ENCODE measurements at regions not wholly inside any gene's neighbourhood (a gene's known extent, or its start where the extent isn't known, plus 50 kb on each side); places are given as distances from the start of the nearest gene placed in this dataset.
"Not testable (repeated sequence)": the region's sequence is repeated elsewhere in the genome, so short reads cannot be mapped to it uniquely, and the experiment has no call there.

DNA sequence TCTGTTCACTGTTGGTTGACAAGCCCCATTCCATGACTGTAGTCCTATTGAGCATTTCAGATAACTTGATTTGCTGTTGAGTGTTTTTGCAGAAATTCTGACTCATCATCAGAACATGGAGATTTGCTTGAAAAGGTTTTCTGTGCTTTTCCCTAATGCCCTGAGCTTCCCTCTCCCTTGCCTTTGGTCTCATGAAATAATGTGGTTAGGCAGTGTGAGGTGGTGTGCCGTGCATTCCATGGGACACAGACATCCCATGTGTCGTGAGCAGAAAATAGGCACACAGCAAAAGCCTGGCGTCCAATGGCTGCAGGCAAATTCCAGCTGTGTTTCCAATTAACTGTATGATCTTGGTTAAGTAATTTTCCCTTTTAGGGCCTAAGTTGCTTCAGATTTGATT, 197.4 kb downstream of the DLEU7 start:
- FAIRE-seq = no peak
- Histone ChIP-seq H3K9me3 (no peaks in the 10 kb centered on the region), H3K27me3 (no peaks in the 10 kb centered on the region), H3K4me1 (no peaks in the 10 kb centered on the region), H3K4me3 (no peak overlapping the region), H3K27ac (no peak overlapping the region), H3K36me3 (no peaks in the 10 kb centered on the region)
- TF ChIP-seq, protein P1, sequence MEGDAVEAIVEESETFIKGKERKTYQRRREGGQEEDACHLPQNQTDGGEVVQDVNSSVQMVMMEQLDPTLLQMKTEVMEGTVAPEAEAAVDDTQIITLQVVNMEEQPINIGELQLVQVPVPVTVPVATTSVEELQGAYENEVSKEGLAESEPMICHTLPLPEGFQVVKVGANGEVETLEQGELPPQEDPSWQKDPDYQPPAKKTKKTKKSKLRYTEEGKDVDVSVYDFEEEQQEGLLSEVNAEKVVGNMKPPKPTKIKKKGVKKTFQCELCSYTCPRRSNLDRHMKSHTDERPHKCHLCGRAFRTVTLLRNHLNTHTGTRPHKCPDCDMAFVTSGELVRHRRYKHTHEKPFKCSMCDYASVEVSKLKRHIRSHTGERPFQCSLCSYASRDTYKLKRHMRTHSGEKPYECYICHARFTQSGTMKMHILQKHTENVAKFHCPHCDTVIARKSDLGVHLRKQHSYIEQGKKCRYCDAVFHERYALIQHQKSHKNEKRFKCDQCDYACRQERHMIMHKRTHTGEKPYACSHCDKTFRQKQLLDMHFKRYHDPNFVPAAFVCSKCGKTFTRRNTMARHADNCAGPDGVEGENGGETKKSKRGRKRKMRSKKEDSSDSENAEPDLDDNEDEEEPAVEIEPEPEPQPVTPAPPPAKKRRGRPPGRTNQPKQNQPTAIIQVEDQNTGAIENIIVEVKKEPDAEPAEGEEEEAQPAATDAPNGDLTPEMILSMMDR (IDR thresholded peaks at IDR 0.05) = no peak
- intact Hi-C loops (cut with DNase I) = no loop called here
- 90 to 96% methylated on average over 3 of the region's 3 CpGs for WGBS, 2 donors
- ATAC-seq = no peak
- DNase-seq = no peak

- Histone ChIP-seq H3K9me3 (no peaks in the 10 kb centered on the region), H3K36me3 (no peaks in the 10 kb centered on the region), H3K4me1 (no peaks in the 10 kb centered on the region), H3K4me3 (no peak overlapping the region), H3K27ac (no peak overlapping the region), H3K27me3 (no peaks in the 10 kb centered on the region)
- ATAC-seq = no peak
- intact Hi-C loops (cut with DNase I) = no loop called here
- TF ChIP-seq, protein P1 (IDR thresholded peaks at IDR 0.05) = no peak
- DNase-seq = no peak
- no peak for FAIRE-seq
- WGBS, 2 donors = 67 to 74% methylated on average over 5 of the region's 5 CpGs
Observed at GRCh38 chr13:50649211-50649610, 194.3 kb downstream of the DLEU7 start.

DNA sequence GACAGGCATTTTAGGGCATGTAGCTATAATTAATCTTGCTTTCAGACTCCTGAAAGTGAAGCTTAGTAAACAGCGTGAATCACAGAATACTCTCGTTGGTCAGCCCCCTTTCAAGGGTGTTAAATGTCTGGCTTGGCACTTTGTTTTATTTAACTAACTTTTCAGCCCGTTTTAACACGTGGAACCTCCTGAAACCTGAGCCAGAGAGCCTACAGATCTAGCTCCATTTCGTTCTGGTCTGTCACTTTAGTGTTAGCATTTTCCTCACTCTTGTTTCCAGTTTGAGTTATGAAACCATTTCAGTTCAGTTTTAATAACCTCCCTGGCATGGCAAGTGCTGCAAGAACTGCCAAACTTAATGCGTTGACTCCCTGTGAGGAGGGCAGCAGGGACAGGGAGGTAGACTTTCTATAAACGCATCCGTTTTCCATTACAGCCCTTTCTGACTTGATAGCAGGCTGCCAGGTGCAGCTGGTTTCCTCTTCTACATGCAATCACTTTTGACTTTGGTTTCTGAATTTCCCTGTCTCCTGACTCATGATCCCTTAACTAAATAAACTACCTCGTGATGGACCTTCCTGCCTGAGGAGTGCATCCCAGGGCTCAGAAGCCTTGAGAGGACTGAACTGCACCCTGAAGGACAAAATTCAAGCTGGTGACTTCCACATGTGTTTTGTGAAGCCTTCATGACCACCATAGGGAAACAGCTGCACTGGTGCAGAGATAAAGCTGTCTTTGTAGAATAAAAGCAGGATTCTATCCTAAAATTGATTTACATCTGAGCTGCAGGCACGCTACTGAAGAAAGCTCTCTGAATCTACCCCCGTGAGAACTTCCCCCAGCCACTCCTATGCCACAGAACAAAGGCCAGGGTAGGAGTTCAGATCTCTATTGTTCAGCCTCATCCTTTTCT, 192.6 kb downstream of the DLEU7 start:
- Histone ChIP-seq H3K36me3 (no peaks in the 10 kb centered on the region), H3K27me3 (no peaks in the 10 kb centered on the region), H3K9me3 (no peaks in the 10 kb centered on the region), H3K27ac (no peak overlapping the region), H3K4me3 (no peak overlapping the region), H3K4me1 (no peaks in the 10 kb centered on the region)
- FAIRE-seq (no peak), DNase-seq (no peak), ATAC-seq (no peak)
- intact Hi-C loops (cut with DNase I) = no loop called here
- 41 to 42% methylated on average over 11 of the region's 11 CpGs for WGBS, 2 donors
- TF ChIP-seq, protein P1 (IDR thresholded peaks at IDR 0.05) = no peak

- ATAC-seq (no peak), DNase-seq (no peak), FAIRE-seq (no peak)
- WGBS, 2 donors = 64 to 72% methylated on average over 3 of the region's 3 CpGs
- TF ChIP-seq, protein P1 (IDR thresholded peaks at IDR 0.05) = no peak
- no peaks in the 10 kb centered on the region for H3K27me3 ChIP-seq
- no peak overlapping the region for H3K27ac ChIP-seq
- no peaks in the 10 kb centered on the region for H3K4me1 ChIP-seq
- no peaks in the 10 kb centered on the region for H3K9me3 ChIP-seq
- no peak overlapping the region for H3K4me3 ChIP-seq
- intact Hi-C loops (cut with DNase I) = no loop called here
- H3K36me3 ChIP-seq = no peaks in the 10 kb centered on the region
Observed at GRCh38 chr13:50651922-50652321, 191.6 kb downstream of the DLEU7 start.

- ATAC-seq (no peak), FAIRE-seq (no peak), DNase-seq (no peak)
- Histone ChIP-seq H3K36me3 (no peaks in the 10 kb centered on the region), H3K27me3 (no peaks in the 10 kb centered on the region), H3K9me3 (no peaks in the 10 kb centered on the region), H3K4me3 (no peak overlapping the region), H3K4me1 (no peaks in the 10 kb centered on the region), H3K27ac (no peak overlapping the region)
- TF ChIP-seq, protein P1 (IDR thresholded peaks at IDR 0.05) = no peak
- 85 to 93% methylated on average over 4 of the region's 4 CpGs for WGBS, 2 donors
- intact Hi-C loops (cut with DNase I) = no loop called here
Observed at GRCh38 chr13:50654331-50654730, 189.2 kb downstream of the DLEU7 start.

DNA sequence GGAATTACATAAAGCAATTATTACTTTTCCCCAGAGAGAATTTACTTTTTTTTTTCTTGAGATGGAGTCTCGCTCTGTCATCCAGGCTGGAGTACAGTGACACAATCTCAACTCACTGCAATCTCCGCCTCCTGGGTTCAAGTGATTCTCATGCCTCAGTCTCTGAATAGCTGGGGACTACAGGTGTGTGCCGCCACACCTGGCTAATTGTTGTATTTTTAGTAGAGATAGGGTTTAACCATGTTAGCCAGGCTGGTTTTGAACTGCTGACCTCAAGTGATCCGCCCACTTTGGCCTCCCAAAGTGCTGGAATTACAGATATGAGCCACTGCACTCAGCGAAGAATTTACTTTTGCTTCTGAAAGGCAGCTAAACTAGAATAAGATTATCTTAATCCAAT, 181.6 kb downstream of the DLEU7 start:
- DNase-seq; H3K27ac ChIP-seq; H3K4me3 ChIP-seq; H3K9me3 ChIP-seq; intact Hi-C loops (cut with DNase I); FAIRE-seq; ATAC-seq; H3K27me3 ChIP-seq; H3K36me3 ChIP-seq; H3K4me1 ChIP-seq: not testable (repeated sequence)
- whole genome bisulfite sequencing, 2 donors = 91 to 96% methylated on average over 5 of the region's 5 CpGs

All from pancreas (tissue), 10 donors.